Ishikawa (cell line): ENCODE measurements at regions not wholly inside any gene's neighbourhood (a gene's known extent, or its start where the extent isn't known, plus 50 kb on each side); places are given as distances from the start of the nearest gene placed in this dataset.

ENCODE experiments used
- CEBPB ChIP-seq: IDR thresholded peaks from 2 replicates; pipeline ENCODE4 v1.6.1; 2012
- CREB1 ChIP-seq: IDR thresholded peaks from 2 replicates; pipeline ENCODE4 v1.6.1; 2012; ENCODE audit warnings: low read depth
- EGR1 ChIP-seq: IDR thresholded peaks from 2 replicates; pipeline ENCODE4 v1.6.1; 2012
- EP300 ChIP-seq: IDR thresholded peaks from 2 replicates; pipeline ENCODE4 v1.6.1; 2012; ENCODE audit warnings: borderline replicate concordance
- MAX ChIP-seq: IDR thresholded peaks from 2 replicates; pipeline ENCODE4 v1.6.1; 2012
- RAD21 ChIP-seq: IDR thresholded peaks from 2 replicates; pipeline ENCODE4 v1.6.1; 2012; ENCODE audit warnings: low read depth
- REST ChIP-seq: IDR thresholded peaks from 2 replicates; pipeline ENCODE4 v1.6.1; 2012; ENCODE audit warnings: low read depth, mild to moderate bottlenecking
- TAF1 ChIP-seq: IDR thresholded peaks from 2 replicates; pipeline ENCODE4 v1.6.1; 2012; ENCODE audit warnings: low read depth, mild to moderate bottlenecking
- TCF12 ChIP-seq: IDR thresholded peaks from 2 replicates; pipeline ENCODE4 v1.6.1; 2012; ENCODE audit warnings: low read depth
- TEAD4 ChIP-seq: IDR thresholded peaks from 2 replicates; pipeline ENCODE4 v1.6.1; 2012
- USF1 ChIP-seq: IDR thresholded peaks from 2 replicates; pipeline ENCODE4 v1.6.1; 2012
- YY1 ChIP-seq: IDR thresholded peaks from 2 replicates; pipeline ENCODE4 v1.6.1; 2012; ENCODE audit warnings: low read depth
- ZBTB7A ChIP-seq: IDR thresholded peaks from 2 replicates; pipeline ENCODE4 v1.6.1; 2012; ENCODE audit warnings: low read depth

- no peak for TF ChIP-seq TAF1
- no peak for TF ChIP-seq MAX
- TF ChIP-seq USF1, result no peak
- no peak for TF ChIP-seq EGR1
- TF ChIP-seq REST, result no peak
- TF ChIP-seq YY1, result no peak
- TF ChIP-seq EP300, result no peak
- no peak for TF ChIP-seq CREB1
- no peak for TF ChIP-seq RAD21
- TF ChIP-seq TCF12, result no peak
- TF ChIP-seq ZBTB7A, result no peak
- TF ChIP-seq TEAD4, result no peak
- TF ChIP-seq CEBPB, result no peak
Measured at GRCh38 chr18:44273298-44273697, 407.4 kb upstream of the SETBP1 start.
